ENCODE measurements at regions not wholly inside any gene's neighbourhood (a gene's known extent, or its start where the extent isn't known, plus 50 kb on each side); places are given as distances from the start of the nearest gene placed in this dataset.

GRCh38 chr4:108398316-108398715 is 222.1 kb upstream of the RPL34 start:
- no peak for DNase-seq

DNA sequence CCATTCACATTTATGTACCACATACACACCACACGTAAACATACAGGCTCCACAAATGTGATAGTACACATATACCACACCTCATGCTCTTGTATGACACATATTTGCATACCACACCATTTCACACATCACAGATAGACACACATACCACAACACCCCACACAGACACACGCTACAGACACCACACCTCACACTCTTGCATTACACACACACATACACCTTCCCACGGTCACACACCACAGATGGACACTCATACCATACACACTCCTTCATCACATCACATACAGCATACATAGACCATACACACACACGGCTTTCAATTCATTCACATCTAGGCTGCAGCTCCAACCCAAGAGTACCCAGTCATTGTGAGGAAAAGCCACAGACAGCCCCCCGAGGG is 222.5 kb upstream of the RPL34 start:
- no peak for DNase-seq

DNA sequence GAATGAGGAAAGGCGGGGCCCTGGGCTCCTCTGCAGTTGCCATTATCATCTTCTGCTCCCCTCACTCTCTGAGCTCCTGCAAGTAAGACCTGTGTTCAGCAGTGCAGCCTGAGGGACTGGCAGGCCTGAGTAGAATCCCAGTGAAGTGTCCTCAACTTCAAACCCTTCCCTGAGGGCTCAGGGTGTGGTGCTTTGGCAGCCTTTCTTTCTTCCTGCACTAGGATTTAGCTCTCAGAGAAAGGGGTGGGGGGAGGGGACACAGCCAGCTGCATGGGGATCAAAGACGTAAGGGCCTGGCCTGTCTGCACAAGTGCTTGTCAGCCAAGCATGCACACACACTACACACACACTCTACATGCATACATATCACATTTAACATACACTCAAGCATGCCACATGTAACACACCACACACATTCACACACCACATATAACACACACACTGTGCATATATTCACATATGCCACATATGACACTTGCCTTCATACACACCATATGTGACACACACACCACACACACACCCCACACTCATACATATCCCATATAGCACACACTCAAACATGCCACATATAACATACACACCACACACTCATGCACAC is 223.4 kb upstream of the RPL34 start:
- DNase-seq = no peak

DNA sequence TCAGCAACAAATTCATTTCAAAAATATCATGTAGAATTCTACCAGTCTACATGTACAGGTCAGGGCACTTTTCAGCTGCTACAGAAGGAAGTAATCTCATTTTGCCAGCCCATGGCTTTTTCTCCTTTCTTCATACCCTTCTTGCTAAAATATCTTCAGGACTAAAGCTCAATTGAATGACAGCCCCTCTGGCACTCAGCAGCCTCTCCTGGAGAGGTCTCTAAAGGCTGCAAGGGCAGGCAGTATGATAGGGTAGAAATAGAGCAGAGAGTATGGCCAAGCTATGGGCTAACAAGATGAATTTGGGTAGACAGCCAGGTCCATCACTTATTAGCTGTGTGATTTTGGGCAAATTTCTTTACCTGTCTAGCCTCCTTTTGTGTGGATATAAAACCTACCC is 224.6 kb upstream of the RPL34 start:
- DNase-seq = no peak

DNA sequence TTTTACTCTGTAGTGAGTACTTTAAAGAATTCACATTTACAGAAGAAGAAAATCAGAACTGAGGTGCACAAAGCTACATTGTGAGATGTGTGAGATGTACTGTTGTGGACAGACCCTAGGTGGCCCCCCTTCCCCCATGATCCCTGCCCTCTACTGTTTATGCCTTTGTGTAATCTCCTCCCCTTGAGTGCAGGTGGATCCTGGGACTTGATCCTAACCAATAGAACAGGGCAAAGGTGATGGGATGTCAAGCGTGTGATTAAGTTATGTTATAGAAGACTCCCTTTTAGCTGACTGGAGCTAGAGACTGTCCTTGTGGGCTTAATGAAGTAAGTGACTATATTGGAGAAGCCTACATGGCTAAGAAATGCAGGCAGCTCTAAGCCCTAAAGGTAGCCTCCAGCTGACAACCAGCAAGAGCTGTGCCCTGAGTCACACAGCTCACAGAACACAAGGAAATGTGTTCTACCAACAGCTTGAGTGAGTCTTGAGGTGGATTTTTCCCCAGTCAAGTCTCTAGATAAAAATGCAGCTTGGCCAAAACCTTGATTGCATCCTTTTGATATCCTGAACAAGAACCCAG is 225.2 kb upstream of the LEF1 start:
- no peak for DNase-seq

GRCh38 chr4:108391701-108392455 is 223.1 kb upstream of the LEF1 start:
- no peak for DNase-seq

GRCh38 chr4:108385076-108385475 is 216.3 kb upstream of the LEF1 start:
- DNase-seq = no peak

DNA sequence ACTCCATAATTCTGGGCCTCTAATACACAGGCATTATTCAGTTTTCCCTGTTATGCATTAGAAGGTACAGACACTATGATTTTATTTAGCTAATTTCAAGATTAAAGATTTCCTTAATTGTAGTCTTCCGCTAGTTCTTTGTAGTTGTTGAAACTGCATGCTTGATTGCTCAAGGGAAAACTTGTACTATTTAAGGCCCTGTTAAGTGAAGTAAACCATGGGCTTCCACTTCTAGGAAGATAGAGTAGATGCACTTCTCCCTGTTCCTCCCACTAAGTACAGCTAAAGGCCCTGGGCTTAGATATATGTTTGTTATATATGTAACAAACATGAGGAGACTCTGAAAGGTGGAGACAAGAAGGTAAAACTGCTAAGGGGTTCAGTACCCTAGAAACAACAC is 215.8 kb upstream of the LEF1 start:
- DNase-seq = no peak

GRCh38 chr4:108383157-108383556 is 214.4 kb upstream of the LEF1 start:
- no peak for DNase-seq

DNA sequence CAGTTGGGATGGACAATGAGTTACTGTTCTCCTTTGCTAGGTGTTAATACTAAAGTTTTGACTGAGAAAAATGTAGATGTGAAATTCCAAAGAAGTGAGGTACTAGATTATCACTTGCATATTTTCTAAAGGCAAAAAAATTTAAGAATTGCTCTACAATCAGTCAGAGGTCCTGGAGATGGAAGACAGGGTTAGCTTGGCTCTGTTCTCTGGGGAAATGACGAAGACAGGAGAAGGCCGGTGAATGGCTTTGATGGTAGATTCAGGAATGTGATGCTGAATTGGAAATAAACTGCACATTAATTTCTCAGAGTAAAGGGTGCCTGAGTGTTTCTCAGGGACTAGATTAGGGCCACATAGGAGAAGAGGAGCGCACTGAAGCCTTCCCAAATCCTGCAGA is 214.0 kb upstream of the LEF1 start:
- no peak for DNase-seq

GRCh38 chr4:108378164-108378563 is 209.4 kb upstream of the LEF1 start:
- no peak for DNase-seq

GRCh38 chr4:108377021-108377420 is 208.3 kb upstream of the LEF1 start:
- no peak for DNase-seq

DNA sequence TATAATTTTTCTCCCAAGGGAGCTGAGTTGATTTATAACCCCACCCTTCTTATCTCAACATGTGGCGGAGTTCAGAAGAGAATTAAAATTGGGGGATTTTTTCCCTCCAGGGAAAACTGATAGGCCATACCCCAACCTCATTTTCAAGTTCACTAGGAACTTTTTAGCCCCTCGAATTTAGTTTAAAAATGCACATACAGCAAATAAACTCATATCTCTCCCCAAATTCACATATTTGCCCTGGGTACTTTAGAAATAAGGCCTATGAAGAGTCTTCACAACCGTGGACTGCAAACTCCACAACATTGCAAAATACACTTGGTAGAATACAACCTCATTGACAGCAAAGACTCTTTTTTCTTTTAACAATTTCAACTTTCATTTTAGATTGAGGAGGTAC is 206.7 kb upstream of the LEF1 start:
- DNase-seq = no peak

DNA sequence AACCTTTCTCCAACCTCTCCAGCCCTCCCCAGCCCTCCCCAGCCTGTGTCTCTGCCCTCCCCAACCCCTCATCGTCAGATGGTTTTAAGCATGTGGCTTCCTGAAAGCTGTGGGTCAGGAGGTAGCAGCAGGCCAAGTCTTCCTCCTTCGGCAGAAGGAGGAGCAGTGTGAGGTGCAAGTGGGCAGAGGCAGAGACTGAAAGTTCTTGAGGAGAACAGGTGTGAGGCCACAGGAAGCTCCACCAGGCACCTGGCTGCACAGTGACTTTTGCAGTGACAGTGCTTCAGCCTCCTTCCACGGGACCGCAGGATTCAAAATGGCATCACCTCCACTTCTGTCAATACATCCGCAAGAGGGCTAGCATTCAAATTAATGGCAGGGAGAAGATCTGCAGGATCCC is 203.9 kb upstream of the LEF1 start:
- DNase-seq = no peak

GRCh38 chr4:108371282-108371681 is 202.6 kb upstream of the LEF1 start:
- no peak for DNase-seq

DNA sequence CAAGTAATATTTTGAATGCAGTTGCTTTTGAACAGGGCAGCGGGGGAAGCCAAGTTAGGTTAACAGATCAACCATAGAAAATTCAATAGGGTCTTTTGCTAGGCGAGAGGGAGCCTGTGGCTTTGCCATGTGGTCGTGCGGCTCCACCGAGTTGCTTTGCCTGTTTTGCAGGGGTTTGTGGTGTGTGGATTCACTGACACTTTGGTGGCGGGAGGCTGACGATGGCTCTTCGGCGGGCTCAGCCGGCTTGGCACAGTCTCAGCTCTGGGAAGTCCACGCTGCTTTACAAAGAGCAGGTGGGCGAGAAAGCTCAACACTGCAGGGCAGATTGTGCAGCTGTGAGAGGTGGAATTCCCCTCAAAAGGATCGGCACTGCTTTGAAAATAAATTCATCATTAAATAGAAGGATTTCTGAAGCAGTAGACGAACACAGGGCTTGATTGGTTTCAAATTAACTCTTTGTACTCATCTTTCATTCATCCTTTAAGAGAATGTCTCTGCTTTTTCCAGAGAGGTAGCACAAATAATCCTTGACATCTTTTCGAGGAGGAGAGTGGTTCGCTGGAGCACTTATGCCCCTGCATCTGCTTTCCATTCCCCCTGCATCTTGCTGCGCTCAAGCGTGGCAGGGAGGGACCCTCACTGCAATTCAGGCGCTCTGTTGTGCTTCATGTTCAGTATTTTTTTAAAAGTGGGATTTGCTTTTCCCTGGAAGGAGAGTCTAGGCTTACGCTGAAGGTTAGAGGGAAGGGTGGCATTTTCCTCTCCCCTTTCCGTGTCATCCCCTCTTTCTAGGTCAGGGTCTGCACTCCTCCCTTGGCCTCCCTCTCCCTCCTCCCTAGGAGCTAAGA is 201.8 kb upstream of the LEF1 start:
- DNase-seq = peak; percentile 30

GRCh38 chr4:108369035-108369655 is 200.4 kb upstream of the LEF1 start:
- no peak for DNase-seq

- no peak for DNase-seq
Observed at GRCh38 chr4:108367751-108368150, 199.0 kb upstream of the LEF1 start.

DNA sequence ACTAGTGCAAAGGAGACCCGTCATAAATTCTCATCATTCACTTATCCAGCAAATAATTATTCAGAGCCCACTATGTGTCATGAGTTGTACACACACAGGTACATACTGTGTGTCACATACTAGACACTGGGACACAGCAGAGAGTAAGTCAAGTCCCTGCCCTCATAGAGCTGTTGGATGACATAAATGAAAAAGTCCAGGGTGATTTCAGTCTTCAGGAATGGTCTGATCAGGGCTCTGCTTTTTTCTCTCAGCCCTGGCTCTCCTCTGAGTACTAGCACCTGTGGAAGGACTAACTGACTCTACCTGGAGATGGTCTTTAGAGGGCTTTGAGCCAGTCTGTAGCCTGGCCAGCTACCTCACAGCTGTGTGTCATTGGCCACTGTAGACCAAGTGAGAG is 198.0 kb upstream of the LEF1 start:
- DNase-seq = no peak

DNA sequence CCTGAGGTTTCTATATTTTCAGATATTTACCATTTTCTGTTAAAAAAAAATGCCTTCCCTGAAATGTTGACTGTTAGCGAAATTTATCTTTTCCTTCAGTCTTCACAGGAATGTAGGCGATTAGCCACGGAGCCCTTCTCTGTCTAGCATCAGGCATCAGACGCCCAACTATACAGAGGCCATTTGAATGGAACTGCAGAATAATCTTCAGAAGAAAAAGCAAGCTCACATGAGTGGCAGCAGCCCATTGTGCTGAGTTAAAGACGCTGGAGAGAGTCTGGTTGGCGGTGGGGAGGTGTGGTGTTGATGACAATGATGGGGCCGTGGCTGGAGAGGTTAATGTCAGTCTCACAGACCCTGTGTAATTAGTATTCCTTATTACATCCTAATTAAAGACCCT is 196.8 kb upstream of the LEF1 start:
- DNase-seq = no peak

DNA sequence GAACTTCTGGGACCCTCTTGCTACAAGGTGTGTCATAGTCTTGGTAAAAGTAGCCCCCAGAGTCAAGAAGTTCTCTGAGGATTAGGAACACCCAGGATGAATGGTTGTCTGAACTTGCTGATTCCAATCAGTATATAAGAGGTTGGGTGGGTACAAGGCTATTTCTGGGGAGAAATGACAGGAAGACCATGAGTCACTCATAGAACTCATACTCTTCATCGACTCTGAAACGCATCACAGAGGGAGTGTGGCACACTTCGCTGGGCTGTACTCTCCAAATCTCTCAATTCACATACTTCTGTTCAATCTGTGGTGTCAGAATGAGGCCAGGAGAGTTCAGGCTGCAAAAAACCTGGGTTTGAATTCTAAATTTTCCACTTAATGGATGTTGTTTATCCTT is 193.2 kb upstream of the LEF1 start:
- no peak for DNase-seq

DNA sequence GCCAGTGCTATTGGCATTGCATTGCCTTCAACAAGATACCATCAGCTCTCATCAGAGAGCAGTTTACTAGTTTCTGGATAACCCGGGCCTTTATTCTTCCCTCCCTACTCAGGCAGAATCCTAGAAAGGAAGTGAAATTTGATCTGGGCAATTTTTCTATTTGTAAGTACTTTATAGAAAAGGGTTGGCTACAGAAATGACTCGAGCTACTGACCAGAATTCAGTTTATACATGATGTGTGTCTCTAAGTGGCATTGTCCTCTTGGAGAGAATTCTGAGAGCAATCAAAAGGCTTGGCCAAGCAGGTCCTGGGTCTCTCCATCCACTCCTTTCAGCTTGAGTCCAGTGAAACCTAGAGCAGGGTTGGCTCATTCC is 192.7 kb upstream of the LEF1 start:
- DNase-seq = no peak

DNA sequence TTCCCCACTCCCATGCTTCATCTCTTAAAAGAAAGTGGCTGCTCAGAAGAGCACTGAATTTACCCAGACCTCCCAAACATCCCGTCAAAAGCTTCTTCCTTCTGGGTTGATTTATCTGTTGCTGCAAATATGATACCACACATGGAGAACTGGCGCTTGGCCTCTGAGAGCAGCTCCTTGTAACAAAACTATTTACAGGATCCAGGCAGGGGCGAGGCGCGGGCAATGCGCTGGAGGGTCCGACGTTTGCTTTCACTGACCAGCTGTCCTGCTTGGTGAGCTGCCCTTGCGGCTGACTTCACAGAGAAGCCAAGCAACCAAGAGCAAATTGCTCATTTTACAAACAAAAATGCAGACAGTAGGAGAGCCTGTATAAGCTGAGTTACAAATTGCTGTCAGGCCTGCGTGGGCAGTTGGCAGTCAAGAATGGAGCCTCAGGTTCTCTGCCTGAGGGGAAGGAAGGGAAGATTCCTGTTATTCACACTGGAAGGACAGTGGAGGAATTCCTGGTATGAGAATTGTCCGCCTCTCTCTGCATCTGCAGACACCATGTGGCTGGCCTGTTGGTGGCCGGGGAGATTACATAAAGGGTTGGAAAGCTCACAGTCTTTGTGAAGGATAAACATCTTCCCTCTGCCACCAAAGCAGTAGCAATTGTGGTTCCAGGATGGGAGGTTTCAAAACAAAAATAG is 192.2 kb upstream of the LEF1 start:
- no peak for DNase-seq
